Neural cell (in vitro differentiated cells): ENCODE measurements at regions not wholly inside any gene's neighbourhood (a gene's known extent, or its start where the extent isn't known, plus 50 kb on each side); places are given as distances from the start of the nearest gene placed in this dataset.

Source experiments
- H2AFZ ChIP-seq: fragments of 200-600, 300-800 bp; sonication (generic), shearing (Covaris generic); 2 replicates; pipeline ENCODE4 v1.6.0; 2014; ENCODE audit warnings: low read depth, mild to moderate bottlenecking, antibody characterized with exemption, low read length, moderate library complexity
- H3F3A ChIP-seq: fragments of 200-600 bp; shearing (Covaris generic); 2 replicates; pipeline ENCODE4 v1.6.1; 2016; ENCODE audit warnings: mild to moderate bottlenecking, moderate library complexity, mixed read lengths, antibody characterized with exemption, low read length; ENCODE audit not compliant: insufficient read depth, poor library complexity, severe bottlenecking
- H3K27ac ChIP-seq: fragments of 200-600, 300-800 bp; sonication (generic), shearing (Covaris generic); 2 replicates; pipeline ENCODE4 v1.5.1; 2014; ENCODE audit warnings: mild to moderate bottlenecking, low read length, moderate library complexity
- H3K27me3 ChIP-seq: fragments of 300-800, 200-600 bp; sonication (generic), shearing (Covaris generic); 2 replicates; pipeline ENCODE4 v1.6.0; 2014; ENCODE audit warnings: mild to moderate bottlenecking, low read depth, low read length, moderate library complexity; ENCODE audit not compliant: insufficient read depth
- H3K36me3 ChIP-seq: fragments of 300-800, 200-600 bp; sonication (generic), shearing (Covaris generic); 2 replicates; pipeline ENCODE4 v1.5.1; 2014; ENCODE audit warnings: mild to moderate bottlenecking, antibody characterized with exemption, low read length, moderate library complexity; ENCODE audit not compliant: insufficient read depth
- H3K4me2 ChIP-seq: fragments of 300-800, 200-600 bp; sonication (generic), shearing (Covaris generic); 2 replicates; pipeline ENCODE4 v1.6.0; 2014; ENCODE audit warnings: mild to moderate bottlenecking, low read length
- H3K4me3 ChIP-seq: fragments of 300-800, 200-600 bp; sonication (generic), shearing (Covaris generic); 2 replicates; pipeline ENCODE4 v1.5.1; 2014; ENCODE audit warnings: mild to moderate bottlenecking, low read length, moderate library complexity
- H3K79me2 ChIP-seq: fragments of 200-600 bp; shearing (Covaris generic); replicated peaks from 2 replicates; pipeline ENCODE4 v1.6.0; 2014; ENCODE audit warnings: mild to moderate bottlenecking, low read length, moderate library complexity; ENCODE audit not compliant: insufficient read depth
- H3K9ac ChIP-seq: fragments of 300-800, 200-600 bp; sonication (generic), shearing (Covaris generic); 2 replicates; pipeline ENCODE4 v1.6.1; 2016; ENCODE audit warnings: mild to moderate bottlenecking, low read length, mixed read lengths
- H3K9me2 ChIP-seq: fragments of 200-600 bp; shearing (Covaris generic); 2 replicates; pipeline ENCODE4 v1.6.1; 2016; ENCODE audit warnings: mild to moderate bottlenecking, low read length, mixed read lengths; ENCODE audit not compliant: insufficient read depth
- H3K9me3 ChIP-seq: fragments of 200-600, 300-800 bp; sonication (generic), shearing (Covaris generic); 2 replicates; pipeline ENCODE4 v1.6.1; 2016; ENCODE audit warnings: mild to moderate bottlenecking, mixed run types, low read length, moderate library complexity, mixed read lengths
- H4K20me1 ChIP-seq: fragments of 200-600 bp; shearing (Covaris generic); 2 replicates; pipeline ENCODE4 v1.6.1; 2016; ENCODE audit warnings: mild to moderate bottlenecking, mixed run types; ENCODE audit not compliant: insufficient read depth
- EP300 ChIP-seq: fragments of 450-650 bp; conservative IDR thresholded peaks from 2 replicates; pipeline ENCODE4 v1.6.1; 2014; ENCODE audit warnings: antibody characterized with exemption, mild to moderate bottlenecking, moderate library complexity; ENCODE audit not compliant: poor library complexity, severe bottlenecking
- EZH2 ChIP-seq: fragments of 200-600, 300-800 bp; shearing (Covaris generic), sonication (generic); IDR thresholded peaks from 2 replicates; pipeline ENCODE4 v1.6.1; 2014; ENCODE audit warnings: antibody characterized with exemption, low read length, borderline replicate concordance, mild to moderate bottlenecking; ENCODE audit not compliant: insufficient read depth, poor library complexity, severe bottlenecking
- MXI1 ChIP-seq: fragments of 450-650 bp; conservative IDR thresholded peaks from 2 replicates; pipeline ENCODE4 v1.6.1; 2014; ENCODE audit warnings: antibody characterized with exemption, mild to moderate bottlenecking; ENCODE audit not compliant: poor library complexity, severe bottlenecking
- POLR2AphosphoS5 ChIP-seq: IDR thresholded peaks from 2 replicates; pipeline ENCODE4 v1.6.1; 2012
- RAD21 ChIP-seq: fragments of 450-650 bp; conservative IDR thresholded peaks from 2 replicates; pipeline ENCODE4 v1.6.1; 2014; ENCODE audit warnings: antibody characterized with exemption, mild to moderate bottlenecking, moderate library complexity
- SMC3 ChIP-seq: fragments of 450-650 bp; conservative IDR thresholded peaks from 2 replicates; pipeline ENCODE4 v1.6.1; 2014; ENCODE audit warnings: antibody characterized with exemption, mild to moderate bottlenecking, moderate library complexity; ENCODE audit not compliant: poor library complexity
- TAF1 ChIP-seq: IDR thresholded peaks from 2 replicates; pipeline ENCODE4 v1.6.1; 2012; ENCODE audit warnings: low read depth
- TF ChIP-seq, protein P1 (sequence below): IDR thresholded peaks from 2 replicates; pipeline ENCODE4 v1.6.1; 2012; ENCODE audit warnings: borderline replicate concordance
- TF ChIP-seq, protein P2 (sequence below): fragments of 450-650 bp; IDR thresholded peaks from 2 replicates; pipeline ENCODE4 v1.5.1; 2014; ENCODE audit warnings: antibody characterized with exemption, mild to moderate bottlenecking, moderate library complexity; ENCODE audit not compliant: poor library complexity, severe bottlenecking

DNA sequence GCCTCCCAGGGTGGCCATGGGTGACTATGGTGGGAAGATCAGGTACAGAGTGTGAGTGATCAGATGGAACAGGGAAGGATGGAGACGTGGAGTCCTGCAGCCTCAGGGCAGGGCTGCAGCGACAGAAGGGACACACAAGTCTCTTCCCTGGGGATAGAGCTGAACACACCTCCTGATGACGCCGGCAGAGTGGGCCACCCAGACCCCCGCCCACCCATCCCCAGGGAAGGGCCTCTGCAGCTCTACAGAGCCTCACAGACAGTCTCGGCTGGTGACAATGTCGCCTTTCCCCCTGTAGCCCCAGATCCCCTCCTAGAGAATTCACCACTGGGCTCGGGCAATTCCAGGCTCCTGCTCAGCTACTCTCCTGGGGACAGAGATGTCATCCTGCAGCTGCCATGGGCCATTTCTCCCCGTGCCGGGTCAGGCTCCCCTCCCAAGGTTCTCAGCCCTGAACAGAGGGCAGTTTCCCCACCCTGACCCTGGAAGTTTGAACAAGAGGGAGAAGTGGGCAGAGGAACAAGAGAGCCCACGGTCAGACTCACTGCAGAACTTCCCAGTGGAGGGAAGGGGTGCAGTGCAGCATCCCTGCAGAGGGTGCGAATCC is 115.7 kb downstream of the NCOR2 start:
- Histone ChIP-seq H3K9ac (no peak overlapping the region), H4K20me1 (no peaks in the 10 kb centered on the region), H3F3A (no peaks in the 10 kb centered on the region), H3K36me3 (no peaks in the 10 kb centered on the region), H3K27ac (no peak overlapping the region), H3K4me2 (no peak overlapping the region), H3K9me2 (no peaks in the 10 kb centered on the region), H3K9me3 (no peaks in the 10 kb centered on the region), H3K79me2 (no peaks in the 10 kb centered on the region), H2AFZ (no peak overlapping the region), H3K4me3 (no peak overlapping the region), H3K27me3 (no peaks in the 10 kb centered on the region)
- TF ChIP-seq, protein P1, sequence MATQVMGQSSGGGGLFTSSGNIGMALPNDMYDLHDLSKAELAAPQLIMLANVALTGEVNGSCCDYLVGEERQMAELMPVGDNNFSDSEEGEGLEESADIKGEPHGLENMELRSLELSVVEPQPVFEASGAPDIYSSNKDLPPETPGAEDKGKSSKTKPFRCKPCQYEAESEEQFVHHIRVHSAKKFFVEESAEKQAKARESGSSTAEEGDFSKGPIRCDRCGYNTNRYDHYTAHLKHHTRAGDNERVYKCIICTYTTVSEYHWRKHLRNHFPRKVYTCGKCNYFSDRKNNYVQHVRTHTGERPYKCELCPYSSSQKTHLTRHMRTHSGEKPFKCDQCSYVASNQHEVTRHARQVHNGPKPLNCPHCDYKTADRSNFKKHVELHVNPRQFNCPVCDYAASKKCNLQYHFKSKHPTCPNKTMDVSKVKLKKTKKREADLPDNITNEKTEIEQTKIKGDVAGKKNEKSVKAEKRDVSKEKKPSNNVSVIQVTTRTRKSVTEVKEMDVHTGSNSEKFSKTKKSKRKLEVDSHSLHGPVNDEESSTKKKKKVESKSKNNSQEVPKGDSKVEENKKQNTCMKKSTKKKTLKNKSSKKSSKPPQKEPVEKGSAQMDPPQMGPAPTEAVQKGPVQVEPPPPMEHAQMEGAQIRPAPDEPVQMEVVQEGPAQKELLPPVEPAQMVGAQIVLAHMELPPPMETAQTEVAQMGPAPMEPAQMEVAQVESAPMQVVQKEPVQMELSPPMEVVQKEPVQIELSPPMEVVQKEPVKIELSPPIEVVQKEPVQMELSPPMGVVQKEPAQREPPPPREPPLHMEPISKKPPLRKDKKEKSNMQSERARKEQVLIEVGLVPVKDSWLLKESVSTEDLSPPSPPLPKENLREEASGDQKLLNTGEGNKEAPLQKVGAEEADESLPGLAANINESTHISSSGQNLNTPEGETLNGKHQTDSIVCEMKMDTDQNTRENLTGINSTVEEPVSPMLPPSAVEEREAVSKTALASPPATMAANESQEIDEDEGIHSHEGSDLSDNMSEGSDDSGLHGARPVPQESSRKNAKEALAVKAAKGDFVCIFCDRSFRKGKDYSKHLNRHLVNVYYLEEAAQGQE = no peak
- TF ChIP-seq, protein P2, sequence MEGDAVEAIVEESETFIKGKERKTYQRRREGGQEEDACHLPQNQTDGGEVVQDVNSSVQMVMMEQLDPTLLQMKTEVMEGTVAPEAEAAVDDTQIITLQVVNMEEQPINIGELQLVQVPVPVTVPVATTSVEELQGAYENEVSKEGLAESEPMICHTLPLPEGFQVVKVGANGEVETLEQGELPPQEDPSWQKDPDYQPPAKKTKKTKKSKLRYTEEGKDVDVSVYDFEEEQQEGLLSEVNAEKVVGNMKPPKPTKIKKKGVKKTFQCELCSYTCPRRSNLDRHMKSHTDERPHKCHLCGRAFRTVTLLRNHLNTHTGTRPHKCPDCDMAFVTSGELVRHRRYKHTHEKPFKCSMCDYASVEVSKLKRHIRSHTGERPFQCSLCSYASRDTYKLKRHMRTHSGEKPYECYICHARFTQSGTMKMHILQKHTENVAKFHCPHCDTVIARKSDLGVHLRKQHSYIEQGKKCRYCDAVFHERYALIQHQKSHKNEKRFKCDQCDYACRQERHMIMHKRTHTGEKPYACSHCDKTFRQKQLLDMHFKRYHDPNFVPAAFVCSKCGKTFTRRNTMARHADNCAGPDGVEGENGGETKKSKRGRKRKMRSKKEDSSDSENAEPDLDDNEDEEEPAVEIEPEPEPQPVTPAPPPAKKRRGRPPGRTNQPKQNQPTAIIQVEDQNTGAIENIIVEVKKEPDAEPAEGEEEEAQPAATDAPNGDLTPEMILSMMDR = no peak
- TF ChIP-seq MXI1 = no peak
- TF ChIP-seq TAF1 = no peak
- TF ChIP-seq POLR2AphosphoS5 = no peak
- no peak for TF ChIP-seq EZH2
- no peak for TF ChIP-seq SMC3
- TF ChIP-seq RAD21 = no peak
- no peak for TF ChIP-seq EP300

DNA sequence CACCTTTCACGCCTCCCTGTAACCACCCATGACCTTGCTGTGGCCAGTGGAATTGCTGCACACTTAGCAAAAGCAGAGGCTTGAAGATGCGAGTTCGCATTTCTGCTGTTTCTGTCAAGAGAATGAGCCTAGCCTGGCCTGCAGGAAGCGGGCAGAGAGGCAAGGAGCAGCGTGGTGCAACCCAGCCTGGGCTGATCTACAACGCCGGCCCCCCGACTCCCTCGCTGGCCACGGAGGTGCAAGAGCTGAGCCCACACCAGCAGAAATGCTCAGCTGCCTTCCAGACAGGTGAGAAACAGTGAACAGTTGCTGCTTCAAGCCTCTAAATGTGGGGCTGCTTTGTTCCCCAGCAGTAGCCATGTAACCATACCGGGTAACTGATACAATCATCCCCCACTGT is 116.4 kb downstream of the NCOR2 start:
- Histone ChIP-seq H3K36me3 (no peaks in the 10 kb centered on the region), H3K79me2 (no peaks in the 10 kb centered on the region), H3F3A (no peaks in the 10 kb centered on the region), H3K27ac (no peak overlapping the region), H3K4me3 (no peak overlapping the region), H2AFZ (no peak overlapping the region), H4K20me1 (no peaks in the 10 kb centered on the region), H3K4me2 (no peak overlapping the region), H3K9me3 (no peaks in the 10 kb centered on the region), H3K9ac (no peak overlapping the region), H3K27me3 (no peaks in the 10 kb centered on the region), H3K9me2 (no peaks in the 10 kb centered on the region)
- TF ChIP-seq, protein P2 = no peak
- TF ChIP-seq POLR2AphosphoS5 = no peak
- no peak for TF ChIP-seq EZH2
- TF ChIP-seq EP300 = no peak
- no peak for TF ChIP-seq RAD21
- TF ChIP-seq MXI1 = no peak
- TF ChIP-seq SMC3 = no peak
